ENCODE measurements at regions not wholly inside any gene's neighbourhood (a gene's known extent, or its start where the extent isn't known, plus 50 kb on each side); places are given as distances from the start of the nearest gene placed in this dataset.

DNA sequence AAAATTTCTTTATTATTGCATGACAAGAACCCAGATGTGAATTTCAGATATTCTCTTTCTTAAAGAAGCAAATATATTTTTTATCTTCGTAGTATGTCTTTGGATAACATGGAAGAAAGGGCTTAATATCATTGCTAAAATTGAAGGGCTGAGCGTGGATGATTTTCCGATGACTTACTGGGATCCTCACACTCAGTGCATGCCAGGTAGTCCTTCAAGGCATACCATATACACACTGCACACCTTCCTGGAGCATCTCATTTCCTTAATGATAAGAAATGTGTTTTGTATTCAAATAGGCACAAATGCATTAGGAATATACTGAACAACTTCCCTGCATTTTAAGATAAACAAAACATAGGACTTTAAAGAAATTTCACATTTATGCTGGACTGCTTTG lies 193.9 kb upstream of the MAP3K7 start:
- H3K4me3 ChIP-seq (ENCODE audit: low read depth, low read length): no peak overlapping the region
- in situ Hi-C loops (cut with HindIII; ENCODE audit: low pct_ligation_motif_present, low sequenced_read_pairs): no loop called here
- no peak overlapping the region for H3K27ac ChIP-seq
- no peak for DNase-seq
- no peaks in the 10 kb centered on the region for H3K27me3 ChIP-seq (replicated peaks)
- TF ChIP-seq, protein P1, sequence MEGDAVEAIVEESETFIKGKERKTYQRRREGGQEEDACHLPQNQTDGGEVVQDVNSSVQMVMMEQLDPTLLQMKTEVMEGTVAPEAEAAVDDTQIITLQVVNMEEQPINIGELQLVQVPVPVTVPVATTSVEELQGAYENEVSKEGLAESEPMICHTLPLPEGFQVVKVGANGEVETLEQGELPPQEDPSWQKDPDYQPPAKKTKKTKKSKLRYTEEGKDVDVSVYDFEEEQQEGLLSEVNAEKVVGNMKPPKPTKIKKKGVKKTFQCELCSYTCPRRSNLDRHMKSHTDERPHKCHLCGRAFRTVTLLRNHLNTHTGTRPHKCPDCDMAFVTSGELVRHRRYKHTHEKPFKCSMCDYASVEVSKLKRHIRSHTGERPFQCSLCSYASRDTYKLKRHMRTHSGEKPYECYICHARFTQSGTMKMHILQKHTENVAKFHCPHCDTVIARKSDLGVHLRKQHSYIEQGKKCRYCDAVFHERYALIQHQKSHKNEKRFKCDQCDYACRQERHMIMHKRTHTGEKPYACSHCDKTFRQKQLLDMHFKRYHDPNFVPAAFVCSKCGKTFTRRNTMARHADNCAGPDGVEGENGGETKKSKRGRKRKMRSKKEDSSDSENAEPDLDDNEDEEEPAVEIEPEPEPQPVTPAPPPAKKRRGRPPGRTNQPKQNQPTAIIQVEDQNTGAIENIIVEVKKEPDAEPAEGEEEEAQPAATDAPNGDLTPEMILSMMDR (IDR thresholded peaks at IDR 0.05; ENCODE audit: low read depth, low read length, missing control alignments): no peak
- no peaks in the 10 kb centered on the region for H3K36me3 ChIP-seq (replicated peaks)

DNA sequence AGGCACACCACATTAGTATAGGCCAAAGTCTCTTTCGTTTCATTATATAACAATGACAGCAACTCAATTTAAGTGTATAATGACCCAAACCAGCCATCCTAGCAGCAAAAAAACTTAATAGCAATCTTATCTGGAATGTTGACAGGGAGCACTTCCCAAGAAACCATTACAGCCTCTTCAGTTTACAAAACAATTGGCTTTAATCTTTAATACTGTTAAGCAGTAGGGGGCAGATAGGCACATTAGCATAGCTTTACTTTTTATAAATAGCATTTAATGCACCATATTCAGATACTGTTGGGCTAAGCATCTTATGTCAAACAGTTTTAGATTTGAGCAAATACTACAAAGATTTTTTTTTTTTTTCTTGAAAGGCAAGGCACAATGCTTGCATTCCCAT lies 193.3 kb upstream of the MAP3K7 start:
- TF ChIP-seq, protein P1 (IDR thresholded peaks at IDR 0.05; ENCODE audit: low read depth, low read length, missing control alignments): no peak
- no peaks in the 10 kb centered on the region for H3K36me3 ChIP-seq (replicated peaks)
- H3K27ac ChIP-seq: no peak overlapping the region
- H3K27me3 ChIP-seq (replicated peaks): no peaks in the 10 kb centered on the region
- in situ Hi-C loops (cut with HindIII; ENCODE audit: low pct_ligation_motif_present, low sequenced_read_pairs): no loop called here
- H3K4me3 ChIP-seq (ENCODE audit: low read depth, low read length): no peak overlapping the region
- no peak for DNase-seq

DNA sequence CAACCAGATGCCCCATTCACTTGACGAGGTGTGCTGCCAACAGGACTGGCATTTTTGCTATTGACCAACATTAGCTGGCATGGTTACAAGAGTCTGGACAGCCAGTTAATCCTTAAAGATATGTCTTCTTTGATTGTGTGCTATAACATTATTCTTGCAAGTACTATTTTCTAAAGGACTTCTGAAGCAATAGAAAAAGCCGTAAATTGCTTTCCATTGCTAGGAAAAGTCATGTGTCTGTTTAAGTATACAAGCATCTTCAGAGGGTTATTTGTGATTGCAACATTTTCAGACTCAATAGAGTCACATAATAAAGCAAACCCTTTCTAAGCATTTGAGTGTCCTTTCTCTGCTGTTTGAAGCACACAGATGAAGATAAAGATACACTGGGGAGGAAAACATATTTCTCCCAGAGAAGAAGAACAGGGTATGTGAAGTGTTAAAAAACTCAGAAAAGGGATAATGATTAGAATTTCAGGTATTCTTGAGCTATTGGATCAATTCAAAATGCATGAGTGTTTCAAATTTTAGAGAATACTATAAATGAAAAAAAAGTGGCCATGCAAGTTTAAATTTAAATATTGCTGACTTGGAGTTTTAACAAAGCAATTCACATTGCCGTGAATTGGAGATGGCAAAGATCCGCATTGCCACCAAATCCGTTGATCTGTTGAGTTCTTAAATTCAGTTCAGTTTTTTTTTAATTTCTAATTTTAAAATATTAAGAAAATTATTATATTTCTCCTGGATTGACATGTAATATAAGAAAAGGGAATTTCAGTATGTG lies 191.7 kb upstream of the MAP3K7 start:
- Histone ChIP-seq H3K27me3 (replicated peaks) (no peaks in the 10 kb centered on the region), H3K27ac (no peak overlapping the region), H3K36me3 (replicated peaks) (no peaks in the 10 kb centered on the region), H3K4me3 (ENCODE audit: low read depth, low read length) (no peak overlapping the region)
- in situ Hi-C loops (cut with HindIII; ENCODE audit: low pct_ligation_motif_present, low sequenced_read_pairs): no loop called here
- TF ChIP-seq, protein P1 (IDR thresholded peaks at IDR 0.05; ENCODE audit: low read depth, low read length, missing control alignments): no peak
- no peak for DNase-seq

DNA sequence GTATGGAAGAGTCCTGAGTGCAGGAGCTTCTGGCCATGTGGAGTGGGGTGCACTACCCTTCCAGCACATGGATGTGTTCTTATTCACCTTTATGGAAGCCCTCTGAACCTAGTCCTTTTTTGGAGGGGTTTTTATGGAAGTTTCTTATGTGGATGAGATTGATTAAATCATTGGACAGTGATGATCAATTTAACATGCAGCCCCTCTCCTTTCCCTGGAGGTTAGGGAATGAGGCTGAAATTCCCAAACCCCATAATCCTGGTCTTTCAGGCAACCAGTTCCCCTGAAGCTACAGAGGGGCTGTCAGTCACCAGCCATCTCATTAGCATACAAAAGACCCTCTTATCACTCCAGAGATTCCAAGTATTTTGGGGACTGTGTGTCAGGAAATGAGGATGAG lies 183.9 kb upstream of the MAP3K7 start:
- no peak for DNase-seq
- no peak overlapping the region for H3K4me3 ChIP-seq (ENCODE audit: low read depth, low read length)
- TF ChIP-seq, protein P1 (IDR thresholded peaks at IDR 0.05; ENCODE audit: low read depth, low read length, missing control alignments): no peak
- H3K27ac ChIP-seq: no peak overlapping the region
- in situ Hi-C loops (cut with HindIII; ENCODE audit: low pct_ligation_motif_present, low sequenced_read_pairs): no loop called here
- no peaks in the 10 kb centered on the region for H3K27me3 ChIP-seq (replicated peaks)
- no peaks in the 10 kb centered on the region for H3K36me3 ChIP-seq (replicated peaks)

DNA sequence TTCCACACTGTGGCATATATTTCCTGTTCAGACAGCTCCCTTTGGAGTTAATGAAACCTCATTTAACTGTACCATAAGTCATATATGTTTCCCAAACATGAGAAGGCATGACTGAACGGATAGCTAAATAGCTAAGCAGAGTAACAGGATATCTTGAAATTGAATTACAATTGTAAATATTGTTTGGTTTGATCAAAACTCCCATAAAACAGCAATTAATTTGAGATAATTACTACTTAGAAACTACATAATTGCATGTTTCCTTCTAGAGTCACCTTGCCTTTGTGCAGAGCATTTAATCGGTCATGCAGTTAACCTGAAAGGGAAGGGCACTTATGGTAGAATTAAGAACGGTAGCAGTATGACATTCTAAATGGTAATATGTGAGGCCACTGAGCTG lies 179.0 kb upstream of the MAP3K7 start:
- in situ Hi-C loops (cut with HindIII; ENCODE audit: low pct_ligation_motif_present, low sequenced_read_pairs): no loop called here
- DNase-seq: no peak
- H3K27me3 ChIP-seq (replicated peaks): no peaks in the 10 kb centered on the region
- H3K36me3 ChIP-seq (replicated peaks): no peaks in the 10 kb centered on the region
- H3K4me3 ChIP-seq (ENCODE audit: low read depth, low read length): no peak overlapping the region
- H3K27ac ChIP-seq: no peak overlapping the region
- TF ChIP-seq, protein P1 (IDR thresholded peaks at IDR 0.05; ENCODE audit: low read depth, low read length, missing control alignments): no peak

DNA sequence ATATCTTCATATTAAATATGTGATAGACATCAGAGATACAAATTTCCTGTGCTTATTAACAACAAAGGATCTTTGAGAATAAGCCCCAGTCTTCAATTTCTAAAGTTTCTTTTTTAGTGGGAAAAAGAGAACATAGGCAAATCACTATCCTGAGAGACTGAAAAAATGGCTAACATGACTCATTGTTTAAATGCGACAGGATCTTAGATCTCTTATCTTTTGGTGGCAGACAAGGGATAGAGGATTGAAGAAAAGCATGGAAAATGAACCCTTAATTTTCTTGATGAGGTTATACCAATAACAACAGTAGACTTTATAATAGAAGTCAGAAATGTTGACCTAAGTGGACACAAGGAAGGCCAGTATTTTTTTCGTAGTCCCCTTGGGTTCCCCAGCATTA lies 178.6 kb upstream of the MAP3K7 start:
- Histone ChIP-seq H3K27me3 (replicated peaks) (no peaks in the 10 kb centered on the region), H3K36me3 (replicated peaks) (no peaks in the 10 kb centered on the region), H3K27ac (no peak overlapping the region), H3K4me3 (ENCODE audit: low read depth, low read length) (no peak overlapping the region)
- no peak for DNase-seq
- in situ Hi-C loops (cut with HindIII; ENCODE audit: low pct_ligation_motif_present, low sequenced_read_pairs): no loop called here
- TF ChIP-seq, protein P1 (IDR thresholded peaks at IDR 0.05; ENCODE audit: low read depth, low read length, missing control alignments): no peak

Measured in brain microvascular endothelial cell (primary cell).